GM12874 (cell line): ENCODE measurements at regions not wholly inside any gene's neighbourhood (a gene's known extent, or its start where the extent isn't known, plus 50 kb on each side); places are given as distances from the start of the nearest gene placed in this dataset.

Experiments
- TF ChIP-seq, protein P1 (sequence below): IDR thresholded peaks from 2 replicates; pipeline ENCODE4 v1.5.1; 2011; ENCODE audit warnings: low read depth, mild to moderate bottlenecking, control low read depth, low read length, moderate library complexity; ENCODE audit not compliant: insufficient read depth

DNA sequence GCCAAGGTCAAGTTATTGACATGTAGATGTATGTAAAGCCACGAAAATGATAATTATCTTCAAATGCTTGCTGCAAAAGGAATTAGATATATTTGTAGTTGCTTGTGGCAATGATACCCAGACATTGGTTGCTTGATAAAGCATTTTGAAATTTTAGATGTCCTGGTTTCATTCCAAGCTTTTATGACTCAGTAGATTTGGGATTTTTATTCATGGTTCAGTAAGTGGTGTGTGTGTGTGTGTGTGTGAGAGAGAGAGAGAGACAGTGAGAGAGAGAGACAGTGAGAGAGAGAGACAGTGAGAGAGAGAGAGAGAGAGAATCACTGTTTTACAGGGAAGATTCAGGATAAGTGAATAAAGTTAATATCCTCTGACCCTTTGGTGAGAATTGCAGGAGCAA, 498.2 kb upstream of the C1orf87 start:
- TF ChIP-seq, protein P1, sequence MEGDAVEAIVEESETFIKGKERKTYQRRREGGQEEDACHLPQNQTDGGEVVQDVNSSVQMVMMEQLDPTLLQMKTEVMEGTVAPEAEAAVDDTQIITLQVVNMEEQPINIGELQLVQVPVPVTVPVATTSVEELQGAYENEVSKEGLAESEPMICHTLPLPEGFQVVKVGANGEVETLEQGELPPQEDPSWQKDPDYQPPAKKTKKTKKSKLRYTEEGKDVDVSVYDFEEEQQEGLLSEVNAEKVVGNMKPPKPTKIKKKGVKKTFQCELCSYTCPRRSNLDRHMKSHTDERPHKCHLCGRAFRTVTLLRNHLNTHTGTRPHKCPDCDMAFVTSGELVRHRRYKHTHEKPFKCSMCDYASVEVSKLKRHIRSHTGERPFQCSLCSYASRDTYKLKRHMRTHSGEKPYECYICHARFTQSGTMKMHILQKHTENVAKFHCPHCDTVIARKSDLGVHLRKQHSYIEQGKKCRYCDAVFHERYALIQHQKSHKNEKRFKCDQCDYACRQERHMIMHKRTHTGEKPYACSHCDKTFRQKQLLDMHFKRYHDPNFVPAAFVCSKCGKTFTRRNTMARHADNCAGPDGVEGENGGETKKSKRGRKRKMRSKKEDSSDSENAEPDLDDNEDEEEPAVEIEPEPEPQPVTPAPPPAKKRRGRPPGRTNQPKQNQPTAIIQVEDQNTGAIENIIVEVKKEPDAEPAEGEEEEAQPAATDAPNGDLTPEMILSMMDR, result no peak

DNA sequence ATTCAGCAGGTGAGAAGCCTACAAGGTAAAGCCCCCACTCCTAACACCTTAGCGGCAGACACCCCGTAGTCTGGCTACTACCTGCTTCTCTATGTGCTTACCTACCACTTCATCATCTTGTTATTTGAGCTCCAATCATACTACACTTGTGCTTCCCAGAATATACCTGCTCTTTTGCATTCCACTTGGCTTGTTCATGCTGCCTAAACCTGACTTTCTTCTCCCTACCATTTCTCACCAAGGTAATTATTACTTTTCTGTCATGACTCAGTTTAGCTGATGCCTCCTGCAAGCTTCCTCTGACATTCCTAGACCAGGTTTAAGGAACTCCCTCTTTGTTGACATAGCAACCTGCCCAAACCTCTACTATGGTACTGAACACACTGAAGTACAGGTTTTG, 495.6 kb upstream of the C1orf87 start:
- TF ChIP-seq, protein P1, result no peak

DNA sequence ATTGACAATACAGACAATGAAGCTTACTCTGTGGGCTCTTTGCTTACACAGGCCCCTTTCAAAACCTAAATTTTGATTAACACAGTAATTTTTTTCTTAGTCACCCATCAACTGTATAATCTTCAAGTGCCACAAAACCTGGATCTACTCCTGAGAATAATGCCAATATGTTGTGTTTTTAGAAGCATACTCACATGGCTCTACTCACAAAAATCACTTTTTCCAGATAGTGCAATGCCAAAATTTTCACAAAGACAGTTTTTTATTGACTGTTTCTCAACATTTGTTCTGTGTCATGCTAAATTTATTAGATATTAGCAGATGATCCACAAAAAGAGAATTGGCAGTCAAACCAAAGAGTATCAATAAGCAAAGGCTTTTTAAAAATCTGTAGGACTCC, 493.7 kb upstream of the C1orf87 start:
- TF ChIP-seq, protein P1, result no peak

DNA sequence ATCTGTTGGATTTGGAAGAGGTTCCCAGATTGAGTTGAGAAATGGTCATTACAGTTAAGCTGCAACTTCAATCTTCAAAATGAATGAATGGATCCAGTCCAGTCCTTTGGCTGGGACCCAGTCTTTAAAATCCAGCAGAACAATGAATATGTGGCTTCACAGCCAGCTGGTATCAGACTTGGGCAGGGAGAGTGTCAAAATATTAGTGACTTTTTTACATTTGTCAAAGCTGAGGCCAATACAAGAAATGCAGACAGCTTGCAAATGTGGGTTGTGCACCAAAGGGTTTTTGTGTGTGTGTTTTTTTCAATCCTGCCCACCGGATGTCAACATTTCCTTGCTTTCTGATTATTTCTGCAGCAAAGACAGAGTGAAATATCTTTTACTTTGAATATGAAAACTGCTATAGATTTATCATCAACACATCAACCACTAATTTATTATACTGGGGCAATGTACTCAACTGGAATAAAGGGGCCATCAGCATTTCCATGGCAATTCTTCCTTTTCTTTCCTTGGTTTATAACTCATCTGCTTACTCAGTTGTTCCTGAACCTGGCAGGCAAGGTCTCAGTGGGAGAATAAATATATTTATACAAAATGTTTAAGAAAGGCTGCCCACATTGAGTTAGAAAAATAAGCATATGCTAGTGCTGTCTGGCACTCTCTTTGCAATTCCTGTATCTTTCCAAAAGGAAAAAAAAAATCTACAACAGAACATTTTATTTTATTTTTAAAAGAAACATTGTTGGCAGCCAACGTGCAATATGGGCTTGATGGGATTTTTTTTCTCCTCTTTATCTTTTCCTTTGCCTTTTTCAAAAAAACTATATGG, 491.6 kb upstream of the C1orf87 start:
- TF ChIP-seq, protein P1, result no peak

DNA sequence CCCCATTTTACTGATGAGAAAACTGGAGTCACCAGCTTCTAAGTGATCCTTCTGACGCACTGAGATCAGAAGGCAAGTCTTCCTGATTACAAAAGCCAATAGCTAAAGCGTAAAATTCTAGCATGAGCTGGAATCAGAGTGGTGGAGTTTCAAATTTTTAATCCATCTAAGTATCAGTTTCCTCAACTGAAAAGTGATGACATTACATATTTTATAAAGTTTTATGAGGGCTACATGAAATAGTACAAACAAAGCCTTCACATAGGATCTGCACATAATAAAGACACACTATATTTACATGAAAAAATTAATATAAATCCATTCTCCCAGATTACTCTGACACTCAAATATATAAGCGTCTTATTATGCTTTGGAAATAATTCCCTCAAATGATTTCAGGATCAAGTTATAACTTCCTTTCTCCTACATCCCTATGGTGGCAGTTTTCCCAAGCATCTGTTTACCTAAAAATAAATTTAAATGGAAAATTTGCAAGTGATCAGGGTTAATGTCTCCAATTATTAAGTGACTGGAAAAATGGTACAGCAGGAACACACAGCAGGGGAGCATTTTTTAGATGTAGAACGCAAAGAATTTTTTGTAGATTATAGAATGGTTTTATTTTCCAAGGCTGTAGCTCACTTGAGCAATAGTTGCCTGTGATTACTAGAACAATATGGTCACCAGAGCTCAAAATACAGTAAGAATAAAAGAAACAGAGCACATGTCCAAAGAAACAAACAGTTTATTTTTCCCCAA, 490.4 kb upstream of the C1orf87 start:
- TF ChIP-seq, protein P1, result no peak

DNA sequence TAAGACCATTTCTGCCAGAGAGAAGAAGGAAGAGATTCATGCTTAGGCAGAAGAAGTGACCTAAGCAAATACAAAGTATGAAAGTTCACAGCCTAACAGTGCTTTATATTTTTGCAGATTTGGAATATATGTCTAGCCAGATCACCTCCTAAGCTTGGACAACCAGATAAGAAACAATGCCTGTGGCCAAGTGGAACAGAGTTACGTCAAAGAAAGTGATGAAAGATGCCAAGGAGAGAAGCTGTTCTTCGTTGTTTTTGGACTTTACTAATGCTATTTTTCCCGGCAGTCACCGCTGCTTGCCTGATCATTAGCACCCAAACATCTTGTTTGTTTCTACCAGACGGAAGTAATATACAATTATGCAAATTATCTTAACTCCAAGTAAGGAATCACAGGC, 489.2 kb upstream of the C1orf87 start:
- TF ChIP-seq, protein P1, result no peak

DNA sequence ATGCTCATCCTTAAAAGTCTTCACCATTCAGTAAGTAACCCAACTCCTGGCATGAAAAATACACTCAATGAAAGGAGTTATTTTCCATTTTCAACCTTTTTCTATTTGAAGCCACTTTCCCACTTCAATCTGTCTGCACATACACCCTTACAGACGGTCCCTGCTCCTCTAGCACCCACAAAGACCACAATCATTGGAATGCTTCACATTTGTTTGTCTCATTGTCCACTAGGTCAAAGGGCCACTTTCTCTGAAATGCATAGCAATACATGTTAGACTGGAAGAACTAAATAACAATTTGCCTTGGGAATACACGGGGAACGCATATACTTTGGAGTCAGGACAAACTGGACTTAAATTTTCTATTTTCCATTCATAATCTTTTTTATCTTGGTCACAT, 487.1 kb upstream of the C1orf87 start:
- TF ChIP-seq, protein P1, result no peak
